Lower leg skin (tissue), 4 donors: ENCODE measurements at regions not wholly inside any gene's neighbourhood (a gene's known extent, or its start where the extent isn't known, plus 50 kb on each side); places are given as distances from the start of the nearest gene placed in this dataset.

Experiments
- DNase-seq, 2 donors: peaks; one replicate each; pipeline ENCODE4 v3.0.0-alpha.2; 2019; ENCODE audit warnings: low spot score in 2 of 2
- H3K4me3 ChIP-seq: fragments of 200-600 bp; sonication (generic); 2 replicates; pipeline ENCODE4 v1.5.1; 2017; ENCODE audit warnings: mild to moderate bottlenecking, low read depth; ENCODE audit not compliant: poor library complexity, severe bottlenecking
- POLR2A ChIP-seq, 2 donors: fragments of 450-650 bp; IDR thresholded peaks; one replicate each; pipeline ENCODE4 v1.6.1; 2016 to 2017; ENCODE audit warnings: antibody characterized with exemption in 2 of 2, mild to moderate bottlenecking in 1 of 2, moderate library complexity in 1 of 2
- WGBS, 2 donors: methylation state at CpG; one replicate each; pipeline ENCODE4 v1.1.5; 2018; 5-methylcytosine and 5-hydroxymethylcytosine counted together
- intact Hi-C: fragments of 100-400 bp; cut with DNase I; formaldehyde crosslinking; loops from one replicate; pipeline ENCODE4 v1.15.0; 2023; ENCODE audit warnings: low total_unique reads
- TF ChIP-seq, protein P1 (sequence below), 3 donors: fragments of 450-650 bp; IDR thresholded peaks; one replicate each; pipeline ENCODE4 v1.5.1; 2016; ENCODE audit warnings: antibody characterized with exemption in 3 of 3, mild to moderate bottlenecking in 3 of 3, moderate library complexity in 2 of 3

DNA sequence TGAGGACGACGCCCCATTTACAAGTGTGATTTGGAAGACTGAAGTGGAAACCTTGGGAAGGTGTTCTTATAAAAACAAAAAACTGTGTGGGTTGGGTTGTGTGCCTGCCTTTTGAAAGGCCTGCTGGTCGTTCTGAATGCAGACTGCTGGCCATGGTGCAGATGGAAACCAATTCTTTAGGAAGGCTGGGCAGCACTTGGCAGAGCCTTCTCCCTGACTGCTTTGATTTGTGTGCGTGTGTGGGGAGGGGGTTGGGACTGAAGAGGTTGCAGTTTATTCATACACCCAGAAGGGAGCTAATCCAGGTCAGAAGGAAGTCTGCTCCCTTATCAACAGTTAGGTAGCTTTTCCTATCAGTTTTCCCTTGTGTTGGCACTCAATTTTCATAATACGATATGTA lies 288.7 kb downstream of the SOX2 start:
- H3K4me3 ChIP-seq: no peak overlapping the region
- no peak for DNase-seq
- intact Hi-C loops: no loop called here
- TF ChIP-seq, protein P1, sequence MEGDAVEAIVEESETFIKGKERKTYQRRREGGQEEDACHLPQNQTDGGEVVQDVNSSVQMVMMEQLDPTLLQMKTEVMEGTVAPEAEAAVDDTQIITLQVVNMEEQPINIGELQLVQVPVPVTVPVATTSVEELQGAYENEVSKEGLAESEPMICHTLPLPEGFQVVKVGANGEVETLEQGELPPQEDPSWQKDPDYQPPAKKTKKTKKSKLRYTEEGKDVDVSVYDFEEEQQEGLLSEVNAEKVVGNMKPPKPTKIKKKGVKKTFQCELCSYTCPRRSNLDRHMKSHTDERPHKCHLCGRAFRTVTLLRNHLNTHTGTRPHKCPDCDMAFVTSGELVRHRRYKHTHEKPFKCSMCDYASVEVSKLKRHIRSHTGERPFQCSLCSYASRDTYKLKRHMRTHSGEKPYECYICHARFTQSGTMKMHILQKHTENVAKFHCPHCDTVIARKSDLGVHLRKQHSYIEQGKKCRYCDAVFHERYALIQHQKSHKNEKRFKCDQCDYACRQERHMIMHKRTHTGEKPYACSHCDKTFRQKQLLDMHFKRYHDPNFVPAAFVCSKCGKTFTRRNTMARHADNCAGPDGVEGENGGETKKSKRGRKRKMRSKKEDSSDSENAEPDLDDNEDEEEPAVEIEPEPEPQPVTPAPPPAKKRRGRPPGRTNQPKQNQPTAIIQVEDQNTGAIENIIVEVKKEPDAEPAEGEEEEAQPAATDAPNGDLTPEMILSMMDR (IDR thresholded peaks at IDR 0.05): no peak
- no peak for TF ChIP-seq POLR2A (IDR thresholded peaks at IDR 0.05)
- WGBS, 2 donors: 52 to 57% methylated on average over 5 of the region's 5 CpGs

DNA sequence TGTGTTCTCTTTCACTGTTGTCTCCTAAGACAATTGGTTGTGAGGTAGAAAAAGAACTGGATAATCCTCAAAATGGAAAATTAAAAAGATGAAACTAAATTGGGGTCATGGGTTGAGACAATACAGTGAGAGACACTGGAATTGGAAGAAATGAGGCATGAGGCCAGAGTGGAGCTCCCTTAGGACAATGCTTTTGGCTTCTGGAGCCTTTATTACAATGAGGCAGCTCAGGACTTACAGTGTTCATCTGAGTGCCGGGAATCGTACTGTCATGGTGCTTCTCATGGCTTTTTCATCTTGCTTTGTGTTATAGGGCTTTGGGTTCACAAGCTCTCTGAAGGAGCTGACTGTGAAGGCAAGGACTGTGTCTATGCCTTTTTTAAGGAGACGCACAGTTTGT lies 293.5 kb downstream of the SOX2 start:
- no peak for DNase-seq
- intact Hi-C loops: no loop called here
- H3K4me3 ChIP-seq: no peak overlapping the region
- TF ChIP-seq, protein P1 (IDR thresholded peaks at IDR 0.05): no peak
- TF ChIP-seq POLR2A (IDR thresholded peaks at IDR 0.05): no peak
- 87 to 90% methylated on average over 3 of the region's 3 CpGs for WGBS, 2 donors

DNA sequence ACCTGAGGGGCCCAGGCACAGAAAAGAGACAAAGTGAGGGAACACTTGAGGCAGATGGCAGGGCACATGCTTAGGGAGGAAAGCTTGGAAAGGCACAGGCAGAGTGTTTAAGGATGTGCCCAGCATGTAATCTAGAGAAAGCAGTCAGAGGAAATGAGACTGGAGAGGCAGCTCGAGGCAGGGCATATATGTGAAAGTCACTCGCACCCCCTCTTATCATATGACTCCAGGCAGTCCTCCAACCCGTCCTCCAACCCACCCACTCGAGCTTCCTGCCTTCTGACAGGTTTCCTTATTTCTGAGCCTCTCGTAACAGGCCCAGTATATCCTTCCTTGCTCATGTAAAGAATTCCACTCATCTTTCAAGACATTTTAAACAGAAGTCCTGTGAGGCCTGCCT lies 294.0 kb downstream of the SOX2 start:
- no peak for DNase-seq
- TF ChIP-seq POLR2A (IDR thresholded peaks at IDR 0.05): no peak
- TF ChIP-seq, protein P1 (IDR thresholded peaks at IDR 0.05): no peak
- 65 to 66% methylated on average over 5 of the region's 5 CpGs for WGBS, 2 donors
- no peak overlapping the region for H3K4me3 ChIP-seq
- intact Hi-C loops: no loop called here

DNA sequence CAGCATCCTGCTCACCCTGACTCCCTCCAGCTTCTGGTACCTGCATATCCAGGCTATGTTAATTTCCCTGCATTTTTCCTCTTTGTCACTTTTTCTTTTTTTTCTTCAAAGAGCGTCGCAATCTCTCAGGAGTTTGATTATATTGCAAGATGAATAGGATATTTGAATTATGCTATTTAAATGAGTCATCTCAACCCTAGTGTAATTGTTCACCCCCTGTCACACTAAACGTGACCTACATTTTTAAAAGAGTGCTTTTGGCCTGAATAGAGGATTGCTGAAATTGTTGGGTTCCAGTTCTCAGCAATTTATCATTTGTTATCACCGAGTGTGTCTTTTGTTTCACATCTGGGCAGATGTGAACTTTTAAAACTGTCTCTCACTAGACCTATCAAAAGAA lies 294.7 kb downstream of the SOX2 start:
- WGBS, 2 donors: 85% methylated on average over 4 of the region's 4 CpGs
- intact Hi-C loops: no loop called here
- no peak for DNase-seq
- TF ChIP-seq, protein P1 (IDR thresholded peaks at IDR 0.05): no peak
- no peak for TF ChIP-seq POLR2A (IDR thresholded peaks at IDR 0.05)
- H3K4me3 ChIP-seq: no peak overlapping the region

DNA sequence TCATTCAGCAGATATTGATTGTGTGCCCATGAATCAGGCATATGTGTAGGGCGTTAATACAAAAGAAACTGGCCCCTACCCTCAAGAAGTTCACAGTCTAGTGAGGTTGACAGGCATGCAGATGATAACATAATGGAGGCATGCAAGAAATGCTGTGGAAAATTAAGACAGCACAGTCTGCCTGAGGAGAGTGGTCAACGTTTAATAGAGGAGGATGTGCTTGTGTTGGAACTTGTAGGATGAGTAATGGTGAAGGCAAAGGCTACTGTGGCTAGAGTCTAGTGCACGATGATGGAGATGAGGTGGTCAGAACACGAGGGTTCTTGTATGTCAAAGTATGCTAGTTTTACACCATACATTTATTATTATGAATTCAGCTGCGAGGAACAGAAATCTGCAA lies 295.7 kb downstream of the SOX2 start:
- no peak overlapping the region for H3K4me3 ChIP-seq
- intact Hi-C loops: no loop called here
- DNase-seq: no peak
- 82 to 83% methylated on average over 5 of the region's 5 CpGs for WGBS, 2 donors
- TF ChIP-seq, protein P1 (IDR thresholded peaks at IDR 0.05): no peak
- no peak for TF ChIP-seq POLR2A (IDR thresholded peaks at IDR 0.05)

DNA sequence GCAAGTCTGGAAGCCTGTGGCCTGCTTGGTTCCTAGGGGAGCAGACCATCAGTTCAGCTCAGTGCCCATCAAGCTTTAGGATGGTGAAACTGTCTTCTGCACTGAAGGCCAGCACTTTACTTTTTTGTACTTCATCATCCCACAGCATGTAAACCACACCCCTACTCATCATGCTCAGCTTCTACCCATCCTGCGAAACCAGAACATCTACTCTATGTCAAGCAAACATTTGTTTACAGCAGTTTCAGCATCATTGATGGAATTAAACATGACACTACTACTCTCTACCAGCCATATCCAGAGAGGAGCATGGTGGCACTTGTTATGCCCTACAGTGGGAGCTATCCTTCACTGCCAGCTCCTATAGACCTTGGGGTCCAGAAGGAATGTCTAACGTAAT lies 306.6 kb downstream of the SOX2 start:
- no peak for DNase-seq
- H3K4me3 ChIP-seq: no peak overlapping the region
- TF ChIP-seq, protein P1 (IDR thresholded peaks at IDR 0.05): no peak
- no peak for TF ChIP-seq POLR2A (IDR thresholded peaks at IDR 0.05)
- WGBS, 2 donors: 84 to 85% methylated on average over 2 of the region's 2 CpGs
- intact Hi-C loops: no loop called here
